ENCODE measurements at regions not wholly inside any gene's neighbourhood (a gene's known extent, or its start where the extent isn't known, plus 50 kb on each side); places are given as distances from the start of the nearest gene placed in this dataset.
A peak's percentile ranks its signal among the peaks of the same experiment; 100 is the strongest.

DNA sequence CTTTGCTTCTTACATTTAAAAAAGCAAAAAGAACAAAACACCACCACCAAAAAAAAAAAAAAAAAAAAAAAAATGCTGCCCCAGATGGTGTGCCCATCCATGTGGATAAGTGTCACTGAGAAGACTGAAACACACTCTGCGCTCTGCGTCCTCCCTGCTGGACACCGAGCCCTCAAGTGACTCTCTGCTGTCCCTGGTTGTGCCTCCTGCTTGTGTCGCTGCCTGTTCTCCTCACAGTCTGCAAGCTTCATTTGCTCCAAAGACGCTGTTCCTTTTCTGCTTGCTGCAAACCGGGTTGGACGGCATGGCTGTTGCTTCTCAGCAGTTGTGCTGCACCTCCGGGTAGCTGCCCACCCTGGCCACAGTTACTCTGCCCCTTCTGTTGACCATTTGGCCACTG lies 276.2 kb upstream of the ATP2B1 start:
- no peak for DNase-seq
- no peaks in the 10 kb centered on the region for H3K36me3 ChIP-seq (ENCODE audit: insufficient read depth in 1 of 2, low read depth in 1 of 2)
- no peaks in the 10 kb centered on the region for H3K4me1 ChIP-seq
- intact Hi-C loops (cut with DNase I) = no loop called here
- no peaks in the 10 kb centered on the region for H3K9me3 ChIP-seq
- no peaks in the 10 kb centered on the region for H3K27me3 ChIP-seq (ENCODE audit: insufficient read depth in 3 of 3, low read length in 2 of 3)
- TF ChIP-seq, protein P1, sequence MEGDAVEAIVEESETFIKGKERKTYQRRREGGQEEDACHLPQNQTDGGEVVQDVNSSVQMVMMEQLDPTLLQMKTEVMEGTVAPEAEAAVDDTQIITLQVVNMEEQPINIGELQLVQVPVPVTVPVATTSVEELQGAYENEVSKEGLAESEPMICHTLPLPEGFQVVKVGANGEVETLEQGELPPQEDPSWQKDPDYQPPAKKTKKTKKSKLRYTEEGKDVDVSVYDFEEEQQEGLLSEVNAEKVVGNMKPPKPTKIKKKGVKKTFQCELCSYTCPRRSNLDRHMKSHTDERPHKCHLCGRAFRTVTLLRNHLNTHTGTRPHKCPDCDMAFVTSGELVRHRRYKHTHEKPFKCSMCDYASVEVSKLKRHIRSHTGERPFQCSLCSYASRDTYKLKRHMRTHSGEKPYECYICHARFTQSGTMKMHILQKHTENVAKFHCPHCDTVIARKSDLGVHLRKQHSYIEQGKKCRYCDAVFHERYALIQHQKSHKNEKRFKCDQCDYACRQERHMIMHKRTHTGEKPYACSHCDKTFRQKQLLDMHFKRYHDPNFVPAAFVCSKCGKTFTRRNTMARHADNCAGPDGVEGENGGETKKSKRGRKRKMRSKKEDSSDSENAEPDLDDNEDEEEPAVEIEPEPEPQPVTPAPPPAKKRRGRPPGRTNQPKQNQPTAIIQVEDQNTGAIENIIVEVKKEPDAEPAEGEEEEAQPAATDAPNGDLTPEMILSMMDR (IDR thresholded peaks at IDR 0.05) = no peak
- no peak overlapping the region for H3K27ac ChIP-seq
- no peak for ATAC-seq
- WGBS, 3 donors = 87 to 91% (median 87%) methylated on average over 8 of the region's 8 CpGs
- no peak overlapping the region for H3K4me3 ChIP-seq

DNA sequence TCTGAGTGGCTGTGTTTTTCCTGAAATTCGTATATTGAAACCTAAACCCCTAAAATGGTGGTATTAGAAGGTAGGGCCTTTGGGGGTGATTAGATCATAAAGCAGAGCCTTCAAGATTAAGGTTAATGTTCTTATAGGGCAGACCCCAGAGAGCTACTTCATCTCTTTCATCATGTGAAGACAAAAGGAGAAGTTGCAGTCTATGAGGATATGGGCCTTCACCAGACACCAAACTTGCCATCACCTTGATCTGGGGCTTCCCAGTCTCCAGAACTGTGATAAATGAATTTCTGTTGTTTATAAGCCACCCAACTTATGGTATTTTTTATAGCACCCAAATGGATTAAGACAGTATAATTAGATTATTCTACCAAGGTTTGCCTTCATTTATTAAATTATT lies 275.0 kb upstream of the ATP2B1 start:
- no peak overlapping the region for H3K4me3 ChIP-seq
- ATAC-seq (no peak), DNase-seq (no peak)
- TF ChIP-seq, protein P1 (IDR thresholded peaks at IDR 0.05) = no peak
- no peak overlapping the region for H3K27ac ChIP-seq
- 97 to 100% (median 99%) methylated on average over 1 of the region's 1 CpG for WGBS, 3 donors
- no peaks in the 10 kb centered on the region for H3K27me3 ChIP-seq (ENCODE audit: insufficient read depth in 3 of 3, low read length in 2 of 3)
- H3K4me1 ChIP-seq = no peaks in the 10 kb centered on the region
- no peaks in the 10 kb centered on the region for H3K9me3 ChIP-seq
- intact Hi-C loops (cut with DNase I) = no loop called here
- H3K36me3 ChIP-seq (ENCODE audit: insufficient read depth in 1 of 2, low read depth in 1 of 2) = no peaks in the 10 kb centered on the region

DNA sequence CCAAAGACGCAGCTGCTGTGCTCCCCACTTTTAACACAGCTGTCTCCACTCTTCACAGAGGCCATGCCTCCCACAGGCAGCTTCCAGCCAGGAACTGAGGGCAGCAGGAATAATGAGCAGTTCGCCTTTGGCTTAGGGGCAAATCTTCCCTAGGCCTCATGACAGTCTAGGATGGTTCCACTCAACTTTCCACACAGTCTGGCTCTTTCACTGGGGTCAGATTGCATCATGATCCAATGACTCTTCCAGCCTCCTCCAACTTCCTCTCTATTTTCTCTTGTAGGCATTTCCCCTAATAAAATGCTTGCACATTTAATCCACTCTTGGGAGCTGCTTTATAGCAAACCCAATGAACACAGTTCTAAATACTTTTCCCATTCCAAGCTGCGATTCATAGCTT lies 271.6 kb upstream of the ATP2B1 start:
- intact Hi-C loops (cut with DNase I) = no loop called here
- TF ChIP-seq, protein P1 (IDR thresholded peaks at IDR 0.05) = no peak
- H3K4me1 ChIP-seq = no peaks in the 10 kb centered on the region
- WGBS, 3 donors = 49 to 66% (median 53%) methylated on average over 3 of the region's 3 CpGs
- H3K36me3 ChIP-seq (ENCODE audit: insufficient read depth in 1 of 2, low read depth in 1 of 2) = no peaks in the 10 kb centered on the region
- H3K9me3 ChIP-seq = no peaks in the 10 kb centered on the region
- no peaks in the 10 kb centered on the region for H3K27me3 ChIP-seq (ENCODE audit: insufficient read depth in 3 of 3, low read length in 2 of 3)
- no peak for DNase-seq
- no peak overlapping the region for H3K27ac ChIP-seq
- no peak overlapping the region for H3K4me3 ChIP-seq
- peak; percentile 34 to 62 (median 42) for ATAC-seq

DNA sequence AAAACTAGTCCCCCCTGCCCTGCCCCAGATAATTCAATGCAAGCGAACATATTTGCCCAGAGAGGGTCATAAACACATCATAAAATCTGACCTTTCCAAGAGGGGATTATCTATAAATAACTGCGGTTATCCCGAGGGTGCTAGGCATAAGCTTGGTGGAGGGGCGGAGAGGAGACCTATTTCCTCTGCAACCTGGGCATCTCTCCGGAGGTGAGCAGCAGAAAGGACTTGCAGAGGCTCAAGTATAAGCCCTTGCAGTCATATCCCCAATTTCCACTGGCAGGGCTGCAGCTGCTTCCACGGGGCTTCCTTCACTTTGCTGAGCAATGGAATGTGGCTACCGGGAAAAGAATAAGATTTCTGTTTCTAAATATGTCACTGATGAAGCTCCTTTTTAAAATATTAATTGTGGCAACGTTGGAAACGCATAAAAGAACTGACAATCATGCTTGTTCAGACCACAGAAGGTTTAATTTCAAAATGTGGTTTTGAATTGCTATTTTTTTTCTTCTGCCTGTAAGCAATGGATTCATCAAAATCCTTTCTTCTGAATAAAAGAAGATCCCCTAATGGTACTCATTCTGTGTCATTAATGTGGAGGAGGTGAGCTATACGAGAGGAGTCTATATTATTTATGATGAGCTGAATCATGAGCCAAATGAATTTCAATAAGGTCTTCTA lies 268.9 kb upstream of the ATP2B1 start:
- WGBS, 3 donors = 18 to 33% (median 19%) methylated on average over 10 of the region's 10 CpGs
- no peaks in the 10 kb centered on the region for H3K27me3 ChIP-seq (ENCODE audit: insufficient read depth in 3 of 3, low read length in 2 of 3)
- intact Hi-C loops (cut with DNase I) = no loop called here
- no peaks in the 10 kb centered on the region for H3K4me1 ChIP-seq
- no peak for DNase-seq
- peak in 1 of 4 donors; percentile 32 for ATAC-seq
- no peaks in the 10 kb centered on the region for H3K36me3 ChIP-seq (ENCODE audit: insufficient read depth in 1 of 2, low read depth in 1 of 2)
- H3K27ac ChIP-seq = no peak overlapping the region
- no peak overlapping the region for H3K4me3 ChIP-seq
- H3K9me3 ChIP-seq = no peaks in the 10 kb centered on the region
- TF ChIP-seq, protein P1 (IDR thresholded peaks at IDR 0.05) = no peak

DNA sequence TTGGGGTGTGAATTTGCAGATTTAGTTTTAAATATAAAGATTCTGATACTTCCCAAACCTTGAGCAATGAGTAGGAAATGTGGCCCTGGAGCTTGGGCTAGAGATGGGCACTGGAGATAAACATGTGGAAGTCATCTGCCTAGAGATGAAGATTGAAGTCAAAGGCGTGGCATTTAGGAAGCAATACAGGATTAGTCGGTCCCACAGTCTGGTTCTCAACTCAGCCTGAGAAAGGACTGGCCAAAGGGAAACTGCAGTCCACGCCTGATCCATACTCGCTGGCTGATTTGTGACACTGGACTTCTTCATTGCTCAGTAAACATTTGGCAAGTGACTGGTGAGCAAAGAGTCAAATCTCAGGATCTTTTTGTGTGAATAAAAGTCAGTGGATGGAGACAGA lies 268.2 kb upstream of the ATP2B1 start:
- H3K9me3 ChIP-seq = no peaks in the 10 kb centered on the region
- WGBS, 3 donors = 72 to 87% (median 76%) methylated on average over 4 of the region's 4 CpGs
- H3K4me1 ChIP-seq = no peaks in the 10 kb centered on the region
- TF ChIP-seq, protein P1 (IDR thresholded peaks at IDR 0.05) = no peak
- intact Hi-C loops (cut with DNase I) = no loop called here
- no peak overlapping the region for H3K27ac ChIP-seq
- H3K4me3 ChIP-seq = no peak overlapping the region
- DNase-seq (no peak), ATAC-seq (no peak)
- H3K27me3 ChIP-seq (ENCODE audit: insufficient read depth in 3 of 3, low read length in 2 of 3) = no peaks in the 10 kb centered on the region
- H3K36me3 ChIP-seq (ENCODE audit: insufficient read depth in 1 of 2, low read depth in 1 of 2) = no peaks in the 10 kb centered on the region

All from psoas muscle (tissue), 7 donors.